ENCODE measurements at regions not wholly inside any gene's neighbourhood (a gene's known extent, or its start where the extent isn't known, plus 50 kb on each side); places are given as distances from the start of the nearest gene placed in this dataset.

- TF ChIP-seq, protein P1, sequence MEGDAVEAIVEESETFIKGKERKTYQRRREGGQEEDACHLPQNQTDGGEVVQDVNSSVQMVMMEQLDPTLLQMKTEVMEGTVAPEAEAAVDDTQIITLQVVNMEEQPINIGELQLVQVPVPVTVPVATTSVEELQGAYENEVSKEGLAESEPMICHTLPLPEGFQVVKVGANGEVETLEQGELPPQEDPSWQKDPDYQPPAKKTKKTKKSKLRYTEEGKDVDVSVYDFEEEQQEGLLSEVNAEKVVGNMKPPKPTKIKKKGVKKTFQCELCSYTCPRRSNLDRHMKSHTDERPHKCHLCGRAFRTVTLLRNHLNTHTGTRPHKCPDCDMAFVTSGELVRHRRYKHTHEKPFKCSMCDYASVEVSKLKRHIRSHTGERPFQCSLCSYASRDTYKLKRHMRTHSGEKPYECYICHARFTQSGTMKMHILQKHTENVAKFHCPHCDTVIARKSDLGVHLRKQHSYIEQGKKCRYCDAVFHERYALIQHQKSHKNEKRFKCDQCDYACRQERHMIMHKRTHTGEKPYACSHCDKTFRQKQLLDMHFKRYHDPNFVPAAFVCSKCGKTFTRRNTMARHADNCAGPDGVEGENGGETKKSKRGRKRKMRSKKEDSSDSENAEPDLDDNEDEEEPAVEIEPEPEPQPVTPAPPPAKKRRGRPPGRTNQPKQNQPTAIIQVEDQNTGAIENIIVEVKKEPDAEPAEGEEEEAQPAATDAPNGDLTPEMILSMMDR (conservative IDR thresholded peaks at IDR 0.05; ENCODE audit: low read depth, low read length), result no peak
- TF ChIP-seq POLR2A (IDR thresholded peaks at IDR 0.05; ENCODE audit: low read depth, low read length) (no peak), BHLHE40 (IDR thresholded peaks at IDR 0.05; ENCODE audit: low read depth, low read length) (no peak), RFX5 (IDR thresholded peaks at IDR 0.05; ENCODE audit: low read depth, low read length) (no peak), MAZ (IDR thresholded peaks at IDR 0.05; ENCODE audit: borderline replicate concordance, low read depth, low read length) (no peak), RCOR1 (IDR thresholded peaks at IDR 0.05; ENCODE audit: insufficient replicate concordance, low read length) (no peak), NFE2L2 (IDR thresholded peaks at IDR 0.05; ENCODE audit: low read depth, low read length) (no peak), CHD1 (IDR thresholded peaks at IDR 0.05; ENCODE audit: low read depth, low read length) (no peak), SMC3 (IDR thresholded peaks at IDR 0.05; ENCODE audit: low read depth, low read length) (no peak), FOS (IDR thresholded peaks at IDR 0.05; ENCODE audit: low read depth, low read length) (no peak), RAD21 (IDR thresholded peaks at IDR 0.05; ENCODE audit: low read length) (no peak)
These were observed 405.6 kb downstream of the TYW1 start for GRCh38 chr7:67402280-67402679.

Data from IMR-90 (cell line).